ENCODE measurements at regions not wholly inside any gene's neighbourhood (a gene's known extent, or its start where the extent isn't known, plus 50 kb on each side); places are given as distances from the start of the nearest gene placed in this dataset.
A peak's percentile ranks its signal among the peaks of the same experiment; 100 is the strongest.

DNA sequence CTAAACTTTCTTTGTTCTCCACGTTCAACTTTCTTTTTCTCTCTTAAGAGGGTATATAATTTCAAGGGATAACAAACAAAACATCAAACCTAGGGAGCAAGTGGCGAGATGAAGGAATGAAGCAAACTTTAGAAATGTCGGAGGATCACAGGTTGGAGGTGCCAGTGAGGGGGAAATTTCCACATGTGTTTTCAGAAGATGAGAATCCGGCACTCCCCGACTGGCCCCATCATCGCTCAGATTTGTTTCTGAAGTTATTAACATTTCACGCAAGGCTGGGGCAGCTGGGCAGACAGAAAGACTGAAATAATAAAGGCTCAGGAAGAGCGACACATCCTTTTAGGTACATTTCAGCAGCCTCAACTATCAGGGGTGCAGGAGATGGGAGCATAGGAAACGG is 134.9 kb downstream of the SMIM20 start:
- H3K27me3 ChIP-seq (ENCODE audit: insufficient read depth, low read depth, severe bottlenecking): no peaks in the 10 kb centered on the region
- TF ChIP-seq, protein P1, sequence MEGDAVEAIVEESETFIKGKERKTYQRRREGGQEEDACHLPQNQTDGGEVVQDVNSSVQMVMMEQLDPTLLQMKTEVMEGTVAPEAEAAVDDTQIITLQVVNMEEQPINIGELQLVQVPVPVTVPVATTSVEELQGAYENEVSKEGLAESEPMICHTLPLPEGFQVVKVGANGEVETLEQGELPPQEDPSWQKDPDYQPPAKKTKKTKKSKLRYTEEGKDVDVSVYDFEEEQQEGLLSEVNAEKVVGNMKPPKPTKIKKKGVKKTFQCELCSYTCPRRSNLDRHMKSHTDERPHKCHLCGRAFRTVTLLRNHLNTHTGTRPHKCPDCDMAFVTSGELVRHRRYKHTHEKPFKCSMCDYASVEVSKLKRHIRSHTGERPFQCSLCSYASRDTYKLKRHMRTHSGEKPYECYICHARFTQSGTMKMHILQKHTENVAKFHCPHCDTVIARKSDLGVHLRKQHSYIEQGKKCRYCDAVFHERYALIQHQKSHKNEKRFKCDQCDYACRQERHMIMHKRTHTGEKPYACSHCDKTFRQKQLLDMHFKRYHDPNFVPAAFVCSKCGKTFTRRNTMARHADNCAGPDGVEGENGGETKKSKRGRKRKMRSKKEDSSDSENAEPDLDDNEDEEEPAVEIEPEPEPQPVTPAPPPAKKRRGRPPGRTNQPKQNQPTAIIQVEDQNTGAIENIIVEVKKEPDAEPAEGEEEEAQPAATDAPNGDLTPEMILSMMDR (IDR thresholded peaks at IDR 0.05; ENCODE audit: low read depth, low read length): no peak
- no peak for DNase-seq
- no peaks in the 10 kb centered on the region for H3K36me3 ChIP-seq
- no peak overlapping the region for H3K4me3 ChIP-seq (ENCODE audit: low read depth, low read length)
- H3K9me3 ChIP-seq (ENCODE audit: severe bottlenecking): no peaks in the 10 kb centered on the region
- H3K27ac ChIP-seq: no peak overlapping the region

DNA sequence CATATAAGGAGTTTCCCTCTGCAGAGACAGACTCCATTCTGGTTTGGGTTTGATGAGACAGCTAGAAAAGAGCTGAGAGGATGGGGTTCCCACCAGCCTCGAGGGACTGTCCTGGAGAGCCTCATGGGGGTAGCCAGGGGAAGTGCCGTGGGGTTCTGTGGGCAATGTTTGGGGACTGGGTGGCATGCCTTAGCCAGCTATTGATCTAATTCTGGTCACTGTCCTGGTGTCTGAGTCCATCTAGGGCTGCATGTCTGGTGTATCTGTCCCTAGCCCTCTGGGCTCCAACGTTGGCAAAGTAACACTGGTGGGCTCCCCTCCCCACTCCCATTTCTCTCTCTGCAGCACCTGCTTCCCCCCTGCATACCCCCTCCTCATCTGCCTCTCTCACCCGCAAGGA is 135.4 kb downstream of the SMIM20 start:
- H3K27me3 ChIP-seq (ENCODE audit: insufficient read depth, low read depth, severe bottlenecking): no peaks in the 10 kb centered on the region
- H3K4me3 ChIP-seq (ENCODE audit: low read depth, low read length): no peak overlapping the region
- H3K36me3 ChIP-seq: no peaks in the 10 kb centered on the region
- TF ChIP-seq, protein P1 (IDR thresholded peaks at IDR 0.05; ENCODE audit: low read depth, low read length): no peak
- no peak for DNase-seq
- no peaks in the 10 kb centered on the region for H3K9me3 ChIP-seq (ENCODE audit: severe bottlenecking)
- no peak overlapping the region for H3K27ac ChIP-seq

GRCh38 chr4:26050212-26050643 is 136.2 kb downstream of the SMIM20 start:
- peak; percentile 39 for DNase-seq
- no peak overlapping the region for H3K27ac ChIP-seq
- no peaks in the 10 kb centered on the region for H3K36me3 ChIP-seq
- H3K9me3 ChIP-seq (ENCODE audit: severe bottlenecking): no peaks in the 10 kb centered on the region
- H3K27me3 ChIP-seq (ENCODE audit: insufficient read depth, low read depth, severe bottlenecking): no peaks in the 10 kb centered on the region
- no peak overlapping the region for H3K4me3 ChIP-seq (ENCODE audit: low read depth, low read length)
- TF ChIP-seq, protein P1 (IDR thresholded peaks at IDR 0.05; ENCODE audit: low read depth, low read length): no peak

DNA sequence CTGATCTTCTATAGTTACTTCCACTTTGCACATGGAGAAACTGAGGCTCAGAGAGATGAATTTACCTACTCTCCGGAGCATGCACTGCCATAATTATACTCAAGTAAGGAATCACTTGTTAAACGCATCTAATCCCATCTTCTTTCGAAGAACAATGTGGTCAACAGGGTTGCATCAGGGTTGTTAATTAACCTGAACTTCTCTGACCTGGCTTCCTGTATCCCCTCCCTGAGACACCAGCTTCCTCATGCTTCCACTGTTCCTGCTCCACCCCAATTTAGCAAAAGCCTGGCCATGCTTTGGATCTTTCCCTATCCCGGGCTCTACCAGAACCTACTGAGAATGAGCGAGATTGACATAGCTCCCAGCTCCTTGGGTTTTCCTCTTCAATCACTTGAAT is 136.7 kb downstream of the SMIM20 start:
- no peak for DNase-seq
- no peak overlapping the region for H3K4me3 ChIP-seq (ENCODE audit: low read depth, low read length)
- H3K9me3 ChIP-seq (ENCODE audit: severe bottlenecking): no peaks in the 10 kb centered on the region
- no peaks in the 10 kb centered on the region for H3K36me3 ChIP-seq
- TF ChIP-seq, protein P1 (IDR thresholded peaks at IDR 0.05; ENCODE audit: low read depth, low read length): no peak
- no peak overlapping the region for H3K27ac ChIP-seq
- no peaks in the 10 kb centered on the region for H3K27me3 ChIP-seq (ENCODE audit: insufficient read depth, low read depth, severe bottlenecking)

DNA sequence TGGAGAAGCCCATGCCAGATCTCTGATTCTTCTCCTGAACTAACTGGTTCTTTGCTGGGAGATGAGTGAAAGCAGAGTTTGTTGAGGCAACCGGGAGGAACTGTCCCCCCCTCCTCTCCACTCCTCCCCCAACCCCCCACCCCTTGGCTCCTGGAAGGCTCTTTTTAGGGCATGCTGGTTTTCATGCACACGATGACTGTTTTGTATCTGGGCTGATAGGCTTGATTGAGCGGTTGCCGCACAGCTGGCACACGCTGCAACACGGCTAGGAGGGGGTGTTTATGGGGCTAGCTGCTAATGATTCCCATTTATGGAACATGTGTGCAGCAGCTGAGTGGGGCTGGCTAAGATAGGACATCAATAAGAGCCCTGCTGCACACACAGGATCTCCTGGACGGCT is 137.2 kb downstream of the SMIM20 start:
- TF ChIP-seq, protein P1 (IDR thresholded peaks at IDR 0.05; ENCODE audit: low read depth, low read length): no peak
- Histone ChIP-seq H3K4me3 (ENCODE audit: low read depth, low read length) (no peak overlapping the region), H3K27me3 (ENCODE audit: insufficient read depth, low read depth, severe bottlenecking) (no peaks in the 10 kb centered on the region), H3K9me3 (ENCODE audit: severe bottlenecking) (no peaks in the 10 kb centered on the region), H3K27ac (no peak overlapping the region), H3K36me3 (no peaks in the 10 kb centered on the region)
- no peak for DNase-seq
